Bronchial epithelial cell (primary cell): ENCODE measurements at regions not wholly inside any gene's neighbourhood (a gene's known extent, or its start where the extent isn't known, plus 50 kb on each side); places are given as distances from the start of the nearest gene placed in this dataset.
"Not testable (repeated sequence)": the region's sequence is repeated elsewhere in the genome, so short reads cannot be mapped to it uniquely, and the experiment has no call there.

ENCODE experiments used
- DNase-seq: peaks from one replicate; pipeline ENCODE4 v3.0.0-alpha.2; 2010; ENCODE audit warnings: low read depth
- FAIRE-seq: peaks from 2 replicates; lab custom pipeline; 2011; peaks lifted over from hg19 to GRCh38; lab: Jason Lieb, UNC
- H3K27me3 ChIP-seq: 2 replicates; pipeline ENCODE4 v1.5.1; 2011; ENCODE audit warnings: low read length; ENCODE audit not compliant: control insufficient read depth, insufficient read depth
- H3K36me3 ChIP-seq: 2 replicates; pipeline ENCODE4 v1.5.1; 2011; ENCODE audit warnings: low read length; ENCODE audit not compliant: control insufficient read depth, insufficient read depth
- H3K4me3 ChIP-seq: 2 replicates; pipeline ENCODE4 v1.5.1; 2011; ENCODE audit warnings: mild to moderate bottlenecking, low read depth, low read length, control low read depth
- CTCF ChIP-seq: IDR thresholded peaks from 2 replicates; pipeline ENCODE4 v1.5.1; 2011; ENCODE audit warnings: mild to moderate bottlenecking, moderate library complexity, low read length, control low read depth, inconsistent platforms; ENCODE audit not compliant: insufficient read depth, severe bottlenecking

DNA sequence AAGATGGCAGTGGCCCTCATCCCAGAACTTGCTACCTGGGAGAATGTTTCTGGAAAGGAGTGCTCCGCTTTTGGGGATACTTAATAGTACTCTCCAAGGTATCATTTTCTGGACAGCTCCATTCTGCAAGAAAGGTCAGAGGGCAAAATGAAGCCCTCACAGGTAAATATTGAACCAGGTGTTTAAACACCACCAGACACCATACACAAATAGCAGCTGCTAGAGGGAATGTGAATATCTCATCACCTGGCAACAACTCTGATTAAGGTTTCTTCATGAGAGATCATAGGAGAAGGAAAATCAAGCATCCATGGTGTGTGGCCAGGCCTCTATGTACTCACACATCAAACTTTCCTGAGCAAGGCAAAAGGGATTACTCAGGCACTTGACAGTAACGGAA lies 226.1 kb upstream of the FAT3 start:
- FAIRE-seq, result no peak
- H3K36me3 ChIP-seq, result no peaks in the 10 kb centered on the region
- TF ChIP-seq CTCF, result no peak

GRCh38 chr11:91997226-91997625 lies 227.4 kb upstream of the FAT3 start:
- DNase-seq (no peak), FAIRE-seq (no peak)
- TF ChIP-seq CTCF, result no peak
- Histone ChIP-seq H3K4me3 (no peak overlapping the region), H3K27me3 (no peaks in the 10 kb centered on the region), H3K36me3 (no peaks in the 10 kb centered on the region)

More for the DNA sequence above, 226.1 kb upstream of the FAT3 start:
- DNase-seq, result no peak
- Histone ChIP-seq H3K27me3 (no peaks in the 10 kb centered on the region), H3K4me3 (no peak overlapping the region)

DNA sequence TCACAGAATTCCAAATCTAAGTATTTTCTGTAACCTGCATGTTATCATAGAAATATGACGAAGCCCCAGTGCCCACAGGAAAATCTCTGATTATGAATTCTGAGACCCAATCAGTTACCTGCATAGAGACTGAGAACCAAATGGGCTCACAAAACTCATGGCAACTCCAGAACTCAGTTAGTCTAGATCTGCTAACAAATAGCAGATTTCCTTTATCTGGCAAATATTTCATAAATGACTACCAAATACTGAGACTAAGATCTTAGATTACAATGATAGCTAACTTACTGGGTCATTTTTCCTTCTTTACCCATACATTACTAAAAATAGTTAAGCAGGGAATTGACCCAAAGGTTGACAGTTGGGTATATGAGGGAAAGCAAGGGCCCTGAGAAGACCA lies 228.1 kb upstream of the FAT3 start:
- no peaks in the 10 kb centered on the region for H3K36me3 ChIP-seq
- TF ChIP-seq CTCF, result no peak
- H3K27me3 ChIP-seq, result no peaks in the 10 kb centered on the region
- no peak for FAIRE-seq
- no peak overlapping the region for H3K4me3 ChIP-seq
- DNase-seq, result no peak

GRCh38 chr11:91988443-91988842 lies 236.2 kb upstream of the FAT3 start:
- not testable (repeated sequence) for H3K36me3 ChIP-seq, H3K4me3 ChIP-seq, DNase-seq, H3K27me3 ChIP-seq, FAIRE-seq

DNA sequence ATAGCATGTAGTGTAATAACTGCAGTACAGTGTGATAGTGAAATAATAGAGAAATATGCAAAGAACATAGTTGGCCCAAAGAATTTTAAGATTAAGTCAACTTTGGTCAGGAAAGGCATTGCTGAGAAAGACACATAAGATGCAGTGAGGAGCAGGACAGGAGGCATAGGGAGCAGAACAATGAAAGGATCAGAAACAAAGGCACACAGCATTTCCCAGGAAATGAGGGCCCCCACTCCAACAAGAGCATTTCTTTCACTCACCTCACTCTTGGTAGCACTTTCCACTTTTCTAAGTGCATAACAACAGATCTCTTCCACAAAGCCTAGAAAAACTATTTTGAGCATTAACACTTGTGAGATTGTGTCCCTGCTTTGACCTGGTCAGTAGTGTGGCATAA lies 238.4 kb upstream of the FAT3 start:
- no peak for TF ChIP-seq CTCF
- no peak for FAIRE-seq
- H3K27me3 ChIP-seq, result no peaks in the 10 kb centered on the region
- H3K4me3 ChIP-seq, result no peak overlapping the region
- DNase-seq, result no peak
- H3K36me3 ChIP-seq, result no peaks in the 10 kb centered on the region

GRCh38 chr11:91984033-91984584 lies 240.5 kb upstream of the FAT3 start:
- Histone ChIP-seq H3K36me3 (no peaks in the 10 kb centered on the region), H3K4me3 (no peak overlapping the region), H3K27me3 (no peaks in the 10 kb centered on the region)
- no peak for FAIRE-seq
- DNase-seq, result no peak
- TF ChIP-seq CTCF, result no peak
